IMR-90 (cell line): ENCODE measurements at regions not wholly inside any gene's neighbourhood (a gene's known extent, or its start where the extent isn't known, plus 50 kb on each side); places are given as distances from the start of the nearest gene placed in this dataset.

Experiments
- ATAC-seq: fragments of 200-7000 bp; cut with Tn5 transposase; 2 replicates; pipeline ENCODE4 v1.9.1; 2020; ENCODE audit warnings: low read depth, mild to moderate bottlenecking, moderate library complexity
- BruUV-seq: library from RNA; stranded (reverse); fragments of 400-500 nt; replicated peaks from 2 replicates; lab custom pipeline; 2021; lab: Mats Ljungman, UMichigan
- CTCF ChIA-PET: fragments of 300-600 bp; formaldehyde crosslinking; extraction: SDS; loops from one replicate; lab custom pipeline; 2021; ENCODE audit warnings: antibody characterized with exemption; lab: Yijun Ruan, JAX
- POLR2A ChIA-PET: fragments of 300-600 bp; sonication (Branson Sonifier 250); formaldehyde crosslinking; loops from one replicate; lab custom pipeline; 2022; ENCODE audit warnings: antibody characterized with exemption; ENCODE audit not compliant: unreplicated experiment; lab: Charles Lee
- DNase-seq: peaks from one replicate; pipeline ENCODE4 v3.0.0; 2013
- H2AFZ ChIP-seq: replicated peaks from 2 replicates; pipeline ENCODE3; 2013; ENCODE audit warnings: low read length, mild to moderate bottlenecking; ENCODE audit not compliant: poor library complexity
- H2AK5ac ChIP-seq: 2 replicates; pipeline ENCODE4 v1.6.1; 2013; ENCODE audit warnings: low read depth, low read length, inconsistent platforms
- H2AK9ac ChIP-seq: replicated peaks from 2 replicates; pipeline ENCODE3; 2013; ENCODE audit warnings: mild to moderate bottlenecking, low read depth, low read length, moderate library complexity; ENCODE audit not compliant: poor library complexity
- H2BK120ac ChIP-seq: 2 replicates; pipeline ENCODE4 v1.6.1; 2013; ENCODE audit warnings: low read depth, low read length, inconsistent platforms
- H2BK15ac ChIP-seq: 3 replicates; pipeline ENCODE4 v1.6.1; 2013; ENCODE audit warnings: low read depth, low read length, inconsistent platforms
- H2BK20ac ChIP-seq: 2 replicates; pipeline ENCODE4 v1.6.1; 2013; ENCODE audit warnings: low read depth, mild to moderate bottlenecking, inconsistent platforms, low read length, moderate library complexity
- H2BK5ac ChIP-seq: 2 replicates; pipeline ENCODE4 v1.6.1; 2013; ENCODE audit warnings: mild to moderate bottlenecking, low read depth, low read length, inconsistent platforms; ENCODE audit not compliant: poor library complexity, severe bottlenecking
- H3K14ac ChIP-seq: replicated peaks from 2 replicates; pipeline ENCODE4 v1.6.1; 2013; ENCODE audit warnings: low read depth, low read length, inconsistent platforms
- H3K18ac ChIP-seq: 2 replicates; pipeline ENCODE4 v1.6.1; 2013; ENCODE audit warnings: low read depth, low read length, control low read depth
- H3K23ac ChIP-seq: 2 replicates; pipeline ENCODE4 v1.6.1; 2013; ENCODE audit warnings: low read depth, low read length, inconsistent platforms
- H3K27ac ChIP-seq: 2 replicates; pipeline ENCODE4 v1.5.1; 2013; ENCODE audit warnings: mild to moderate bottlenecking, control low read depth, low read length; ENCODE audit not compliant: insufficient read depth
- H3K27me3 ChIP-seq: 2 replicates; pipeline ENCODE4 v1.6.1; 2013; ENCODE audit warnings: low read length; ENCODE audit not compliant: control insufficient read depth, insufficient read depth
- H3K36me3 ChIP-seq: 2 replicates; pipeline ENCODE4 v1.6.1; 2013; ENCODE audit warnings: low read length, mixed read lengths; ENCODE audit not compliant: control insufficient read depth, insufficient read depth
- H3K4ac ChIP-seq: 2 replicates; pipeline ENCODE4 v1.6.1; 2013; ENCODE audit warnings: low read depth, low read length, inconsistent platforms
- H3K4me1 ChIP-seq: 2 replicates; pipeline ENCODE4 v1.6.1; 2013; ENCODE audit warnings: low read length, mixed read lengths; ENCODE audit not compliant: control insufficient read depth, insufficient read depth
- H3K4me2 ChIP-seq: 2 replicates; pipeline ENCODE4 v1.6.1; 2013; ENCODE audit warnings: low read depth, mild to moderate bottlenecking, control low read depth, low read length, moderate library complexity
- H3K4me3 ChIP-seq: 2 replicates; pipeline ENCODE4 v1.5.1; 2013; ENCODE audit warnings: low read depth, mild to moderate bottlenecking, control low read depth, low read length, moderate library complexity; ENCODE audit not compliant: insufficient read depth
- H3K56ac ChIP-seq: 2 replicates; pipeline ENCODE4 v1.6.1; 2013; ENCODE audit warnings: low read length, inconsistent platforms; ENCODE audit not compliant: insufficient read depth; ENCODE audit errors: extremely low read depth
- H3K79me1 ChIP-seq, 2 experiments: 2 replicates each; pipeline ENCODE4 v1.6.1; 2013; ENCODE audit warnings: low read length in 2 of 2, inconsistent platforms in 1 of 2, low read depth in 1 of 2
- H3K9ac ChIP-seq: 2 replicates; pipeline ENCODE4 v1.6.1; 2013; ENCODE audit warnings: low read depth, low read length, control low read depth
- H3K9me1 ChIP-seq: 2 replicates; pipeline ENCODE4 v1.6.1; 2013; ENCODE audit warnings: low read length, inconsistent platforms; ENCODE audit not compliant: insufficient read depth
- H3K9me3 ChIP-seq: 2 replicates; pipeline ENCODE4 v1.6.1; 2013; ENCODE audit warnings: low read length; ENCODE audit not compliant: control insufficient read depth, insufficient read depth
- H4K20me1 ChIP-seq: 2 replicates; pipeline ENCODE4 v1.6.1; 2013; ENCODE audit warnings: low read length, inconsistent platforms; ENCODE audit not compliant: insufficient read depth
- H4K5ac ChIP-seq: 2 replicates; pipeline ENCODE4 v1.6.1; 2013; ENCODE audit warnings: mild to moderate bottlenecking, low read depth, low read length, control low read depth
- H4K8ac ChIP-seq, 2 experiments: 2 replicates each; pipeline ENCODE4 v1.6.1; 2013; ENCODE audit warnings: low read depth in 2 of 2, low read length in 2 of 2, control low read depth in 1 of 2, inconsistent platforms in 1 of 2
- H4K91ac ChIP-seq: 2 replicates; pipeline ENCODE4 v1.6.1; 2013; ENCODE audit warnings: low read depth, low read length, inconsistent platforms; ENCODE audit not compliant: insufficient read depth
- BHLHE40 ChIP-seq: fragments of 150-350 bp; IDR thresholded peaks from 2 replicates; pipeline ENCODE4 v1.6.1; 2016; ENCODE audit warnings: mild to moderate bottlenecking, low read depth, low read length
- CHD1 ChIP-seq: IDR thresholded peaks from 2 replicates; pipeline ENCODE4 v1.6.1; 2012; ENCODE audit warnings: low read depth, low read length, improper control_type of control experiment
- CTCF ChIP-seq: conservative IDR thresholded peaks from 2 replicates; pipeline ENCODE4 v1.5.1; 2012; ENCODE audit warnings: mild to moderate bottlenecking, low read depth, low read length, improper control_type of control experiment
- ELK1 ChIP-seq: fragments of 150-350 bp; IDR thresholded peaks from 2 replicates; pipeline ENCODE4 v1.6.1; 2016; ENCODE audit warnings: low read depth, mild to moderate bottlenecking, low read length, moderate library complexity, borderline replicate concordance
- FOS ChIP-seq: fragments of 150-350 bp; IDR thresholded peaks from 2 replicates; pipeline ENCODE4 v1.6.1; 2016; ENCODE audit warnings: low read depth, low read length
- MAFK ChIP-seq: IDR thresholded peaks from 2 replicates; pipeline ENCODE4 v1.6.1; 2012; ENCODE audit warnings: low read depth, low read length, improper control_type of control experiment
- MAZ ChIP-seq: IDR thresholded peaks from 2 replicates; pipeline ENCODE4 v1.6.1; 2012; ENCODE audit warnings: low read depth, mild to moderate bottlenecking, low read length, improper control_type of control experiment, moderate library complexity, borderline replicate concordance
- MXI1 ChIP-seq: IDR thresholded peaks from 2 replicates; pipeline ENCODE4 v1.6.1; 2012; ENCODE audit warnings: low read depth, mild to moderate bottlenecking, low read length, moderate library complexity, borderline replicate concordance
- POLR2A ChIP-seq: IDR thresholded peaks from 2 replicates; pipeline ENCODE4 v1.6.1; 2012; ENCODE audit warnings: mild to moderate bottlenecking, low read depth, low read length
- RAD21 ChIP-seq: IDR thresholded peaks from 2 replicates; pipeline ENCODE4 v1.6.1; 2012; ENCODE audit warnings: low read length, improper control_type of control experiment
- RCOR1 ChIP-seq: IDR thresholded peaks from 2 replicates; pipeline ENCODE4 v1.6.1; 2012; ENCODE audit warnings: mild to moderate bottlenecking, low read length, improper control_type of control experiment; ENCODE audit not compliant: insufficient replicate concordance
- RFX5 ChIP-seq: IDR thresholded peaks from 2 replicates; pipeline ENCODE4 v1.8.0; 2012; ENCODE audit warnings: low read depth, mild to moderate bottlenecking, low read length, moderate library complexity
- SMC3 ChIP-seq: fragments of 150-350 bp; IDR thresholded peaks from 2 replicates; pipeline ENCODE4 v1.6.1; 2016; ENCODE audit warnings: low read depth, mild to moderate bottlenecking, antibody characterized with exemption, low read length, moderate library complexity
- USF2 ChIP-seq: fragments of 150-350 bp; IDR thresholded peaks from 2 replicates; pipeline ENCODE4 v1.6.1; 2017; ENCODE audit warnings: mild to moderate bottlenecking, antibody characterized with exemption, low read length, low read depth
- WGBS, 2 experiments: methylation state at CpG; one replicate each; pipeline versions ENCODE4 v1.1.5 to v1.1.7; 2013; ENCODE audit warnings: missing lambda C conversion rate in 2 of 2; ENCODE audit not compliant: insufficient read length in 1 of 2; ENCODE audit errors: extremely low coverage in 2 of 2; 5-methylcytosine and 5-hydroxymethylcytosine counted together
- dilution Hi-C: fragments of 300-500 bp; cut with HindIII; formaldehyde crosslinking; loops from one replicate; pipeline ENCODE4 v1.14.3; 2018; ENCODE audit warnings: low sequenced_read_pairs; ENCODE audit not compliant: unreplicated experiment
- in situ Hi-C: fragments of 300-500 bp; cut with MboI; formaldehyde crosslinking; loops from 3 replicates; pipeline ENCODE4 v1.14.3; 2019; ENCODE audit warnings: low sequenced_read_pairs, inconsistent platforms, mixed read lengths
- intact Hi-C: fragments of 100-400 bp; cut with micrococcal nuclease; formaldehyde crosslinking; loops from 2 replicates; pipeline ENCODE4 v1.10.0; 2022

- H2AK9ac ChIP-seq = no peak overlapping the region
- H2AFZ ChIP-seq = no peak overlapping the region
- TF ChIP-seq RFX5 (no peak), CTCF (no peak), SMC3 (no peak), MAZ (no peak), MAFK (no peak), MXI1 (no peak), FOS (no peak), POLR2A (no peak), CHD1 (no peak), USF2 (no peak), BHLHE40 (no peak), RAD21 (no peak), RCOR1 (no peak), ELK1 (no peak)
- H3K23ac ChIP-seq = no peak overlapping the region
- intact Hi-C loops = no loop called here
- no peak overlapping the region for H4K91ac ChIP-seq
- no peaks in the 10 kb centered on the region for H3K9me1 ChIP-seq
- no peak overlapping the region for H4K8ac ChIP-seq
- ATAC-seq (no peak), DNase-seq (no peak)
- no peak overlapping the region for H3K9ac ChIP-seq
- no peaks in the 10 kb centered on the region for H3K79me1 ChIP-seq
- H3K18ac ChIP-seq = no peak overlapping the region
- H2BK15ac ChIP-seq = no peak overlapping the region
- H3K4me3 ChIP-seq = no peak overlapping the region
- no peak overlapping the region for H4K5ac ChIP-seq
- no peaks in the 10 kb centered on the region for H3K4me1 ChIP-seq
- H3K27ac ChIP-seq = no peak overlapping the region
- dilution Hi-C loops = no loop called here
- no peak overlapping the region for H2AK5ac ChIP-seq
- no peaks in the 10 kb centered on the region for H3K27me3 ChIP-seq
- no peak overlapping the region for H3K56ac ChIP-seq
- peaks cover 21% of the 10 kb centered on the region for H3K9me3 ChIP-seq
- CTCF ChIA-PET = no interaction called here
- BruUV-seq = no TSS peak
- in situ Hi-C loops = no loop called here
- H3K4me2 ChIP-seq = no peak overlapping the region
- H3K36me3 ChIP-seq = no peaks in the 10 kb centered on the region
- H2BK120ac ChIP-seq = no peak overlapping the region
- POLR2A ChIA-PET = no interaction called here
- no peaks in the 10 kb centered on the region for H4K20me1 ChIP-seq
- no peak overlapping the region for H3K4ac ChIP-seq
- WGBS, 2 experiments = no CpG with 5 or more reads among the region's 1 CpG
- H2BK5ac ChIP-seq = no peak overlapping the region
- H3K14ac ChIP-seq = no peak overlapping the region
- no peak overlapping the region for H2BK20ac ChIP-seq
These were observed 142.0 kb downstream of the ZNF648 start for GRCh38 chr1:181919542-181919941.
